Liver (tissue), 8 donors: ENCODE measurements at regions not wholly inside any gene's neighbourhood (a gene's known extent, or its start where the extent isn't known, plus 50 kb on each side); places are given as distances from the start of the nearest gene placed in this dataset.

Experiments
- DNase-seq: peaks from one replicate; pipeline ENCODE4 v3.0.0-alpha.2; 2017; ENCODE audit warnings: low spot score
- H3K27ac ChIP-seq, 2 donors: one replicate each; pipeline ENCODE4 v1.7.0; 2013; ENCODE audit warnings: inconsistent platforms in 2 of 2, low read length in 2 of 2, control low read depth in 1 of 2, low read depth in 1 of 2, mild to moderate bottlenecking in 1 of 2
- H3K27me3 ChIP-seq, 4 donors: one replicate each; pipeline versions ENCODE4 v1.6.1 to v1.7.0; 2013; ENCODE audit warnings: low read length in 3 of 4, inconsistent platforms in 1 of 4, mild to moderate bottlenecking in 1 of 4, moderate library complexity in 1 of 4; ENCODE audit not compliant: control insufficient read depth in 4 of 4, insufficient read depth in 4 of 4
- H3K36me3 ChIP-seq, 4 donors: one replicate each; pipeline versions ENCODE4 v1.6.1 to v1.7.0; 2013; ENCODE audit warnings: low read length in 3 of 4, mild to moderate bottlenecking in 3 of 4, low read depth in 1 of 4, moderate library complexity in 1 of 4; ENCODE audit not compliant: control insufficient read depth in 4 of 4, insufficient read depth in 3 of 4
- H3K4me1 ChIP-seq, 4 donors: one replicate each; pipeline versions ENCODE4 v1.6.1 to v1.7.0; 2013; ENCODE audit warnings: low read length in 3 of 4, mild to moderate bottlenecking in 3 of 4, moderate library complexity in 1 of 4; ENCODE audit not compliant: control insufficient read depth in 4 of 4, insufficient read depth in 4 of 4
- H3K4me3 ChIP-seq, 3 donors: one replicate each; pipeline versions ENCODE4 v1.6.1 to v1.7.0; 2013; ENCODE audit warnings: low read length in 3 of 3, control low read depth in 1 of 3, low read depth in 1 of 3, mild to moderate bottlenecking in 1 of 3
- H3K9ac ChIP-seq, 2 donors: one replicate each; pipeline ENCODE4 v1.7.0; 2013; ENCODE audit warnings: low read length in 2 of 2, mild to moderate bottlenecking in 2 of 2, moderate library complexity in 2 of 2, control low read depth in 1 of 2, low read depth in 1 of 2
- H3K9me3 ChIP-seq, 4 donors: one replicate each; pipeline versions ENCODE4 v1.6.1 to v1.7.0; 2013; ENCODE audit warnings: low read length in 3 of 4; ENCODE audit not compliant: control insufficient read depth in 4 of 4
- ATF3 ChIP-seq: IDR thresholded peaks from 2 replicates; pipeline ENCODE4 v1.6.1; 2016; ENCODE audit warnings: antibody characterized with exemption
- EGR1 ChIP-seq, 2 donors: IDR thresholded peaks; 2 replicates each; pipeline ENCODE4 v1.6.1; 2016 to 2018; ENCODE audit warnings: antibody characterized with exemption in 2 of 2, low read depth in 2 of 2
- FOXA2 ChIP-seq: IDR thresholded peaks from 2 replicates; pipeline ENCODE4 v1.6.1; 2016; ENCODE audit warnings: antibody characterized with exemption
- GABPA ChIP-seq, 2 donors: IDR thresholded peaks in 1 of 2; conservative IDR thresholded peaks in 1 of 2; 2 replicates each; pipeline ENCODE4 v1.6.1; 2016; ENCODE audit warnings: antibody characterized with exemption in 2 of 2, mild to moderate bottlenecking in 1 of 2, moderate library complexity in 1 of 2
- HNF4A ChIP-seq, 2 donors: conservative IDR thresholded peaks; 2 replicates each; pipeline ENCODE4 v1.6.1; 2016; ENCODE audit warnings: antibody characterized with exemption in 2 of 2, mild to moderate bottlenecking in 2 of 2
- HNF4G ChIP-seq: IDR thresholded peaks from 2 replicates; pipeline ENCODE4 v1.6.1; 2016; ENCODE audit warnings: antibody characterized with exemption
- JUND ChIP-seq, 2 donors: IDR thresholded peaks; 2 replicates each; pipeline ENCODE4 v1.6.1; 2016; ENCODE audit warnings: antibody characterized with exemption in 2 of 2
- NR2F2 ChIP-seq: IDR thresholded peaks from 2 replicates; pipeline ENCODE4 v1.6.1; 2016; ENCODE audit warnings: antibody characterized with exemption
- RAD21 ChIP-seq, 2 donors: IDR thresholded peaks; 2 replicates each; pipeline ENCODE4 v1.6.1; 2016; ENCODE audit warnings: antibody characterized with exemption in 2 of 2, mild to moderate bottlenecking in 2 of 2
- RXRA ChIP-seq, 2 donors: IDR thresholded peaks; 2 replicates each; pipeline ENCODE4 v1.6.1; 2017 to 2018; ENCODE audit warnings: antibody characterized with exemption in 2 of 2, mild to moderate bottlenecking in 1 of 2
- TAF1 ChIP-seq: conservative IDR thresholded peaks from 2 replicates; pipeline ENCODE4 v1.6.1; 2016; ENCODE audit warnings: antibody characterized with exemption, mild to moderate bottlenecking
- YY1 ChIP-seq: IDR thresholded peaks from 2 replicates; pipeline ENCODE4 v1.6.1; 2016; ENCODE audit warnings: antibody characterized with exemption, mild to moderate bottlenecking
- ZBTB33 ChIP-seq: IDR thresholded peaks from 2 replicates; pipeline ENCODE4 v1.6.1; 2016; ENCODE audit warnings: antibody characterized with exemption
- WGBS: extraction: QIAGEN DNeasy Blood & Tissue Kit; methylation state at CpG from one replicate; pipeline ENCODE4 v1.1.7; 2013; 5-methylcytosine and 5-hydroxymethylcytosine counted together
- TF ChIP-seq, protein P1 (sequence below): fragments of 150-350 bp; IDR thresholded peaks from 2 replicates; pipeline ENCODE4 v1.5.1; 2017; ENCODE audit warnings: improper control_type of control experiment, low read depth, low read length; ENCODE audit not compliant: missing input control
- donor health status: healthy.
- donor health status: healthy.
- donor health status: healthy.
- donor health status: healthy.
- donor health status: healthy.

- no peak overlapping the region for H3K9ac ChIP-seq
- 18% methylated on average over 2 of the region's 2 CpGs for WGBS
- no peak for DNase-seq
- H3K27me3 ChIP-seq, result no peaks in the 10 kb centered on the region
- H3K4me3 ChIP-seq, result no peak overlapping the region
- no peaks in the 10 kb centered on the region for H3K4me1 ChIP-seq
- no peak overlapping the region for H3K27ac ChIP-seq
- TF ChIP-seq RXRA (IDR thresholded peaks at IDR 0.05) (no peak), TAF1 (no peak), EGR1 (IDR thresholded peaks at IDR 0.05; ENCODE audit: low read depth in 2 of 2) (no peak), YY1 (no peak), HNF4A (conservative IDR thresholded peaks at IDR 0.05) (no peak), ZBTB33 (no peak), FOXA2 (no peak), JUND (IDR thresholded peaks at IDR 0.05) (no peak), HNF4G (no peak)
- H3K36me3 ChIP-seq, result no peaks in the 10 kb centered on the region
- H3K9me3 ChIP-seq, result peaks cover 0 to 3% (median 2%) of the 10 kb centered on the region in 4 donors
Measured at GRCh38 chr17:53454337-53454736, 368.4 kb upstream of the KIF2B start.

DNA sequence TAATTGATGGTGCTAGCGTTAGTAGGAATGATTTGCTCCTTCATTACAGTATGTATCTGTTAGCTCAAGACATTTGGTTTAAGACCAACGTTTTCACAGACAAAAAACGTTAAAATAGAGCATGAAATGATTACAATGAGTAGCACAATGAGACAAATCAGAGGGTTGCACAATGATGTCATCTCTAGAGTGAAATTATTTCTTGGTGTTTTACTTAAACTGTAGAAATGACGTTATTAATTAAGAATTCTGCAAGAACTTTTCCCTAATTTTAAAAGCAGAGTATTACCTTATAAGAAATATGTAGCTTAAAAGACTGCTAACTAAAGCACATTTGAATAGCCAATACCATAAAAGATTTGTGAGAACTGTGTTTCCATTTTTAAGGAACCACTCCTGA, 373.4 kb upstream of the KIF2B start:
- Histone ChIP-seq H3K27ac (no peak overlapping the region), H3K4me1 (no peaks in the 10 kb centered on the region), H3K27me3 (peaks cover 0 to 2% (median 0%) of the 10 kb centered on the region in 4 donors), H3K9ac (no peak overlapping the region), H3K9me3 (no peaks in the 10 kb centered on the region), H3K36me3 (no peaks in the 10 kb centered on the region), H3K4me3 (no peak overlapping the region)
- DNase-seq, result no peak
- 46% methylated on average over 4 of the region's 4 CpGs for WGBS
- TF ChIP-seq NR2F2 (no peak), RAD21 (IDR thresholded peaks at IDR 0.05) (no peak), TAF1 (no peak), GABPA (IDR thresholded peaks at IDR 0.05 in 1 of 2, conservative IDR thresholded peaks at IDR 0.05 in 1 of 2) (no peak)

DNA sequence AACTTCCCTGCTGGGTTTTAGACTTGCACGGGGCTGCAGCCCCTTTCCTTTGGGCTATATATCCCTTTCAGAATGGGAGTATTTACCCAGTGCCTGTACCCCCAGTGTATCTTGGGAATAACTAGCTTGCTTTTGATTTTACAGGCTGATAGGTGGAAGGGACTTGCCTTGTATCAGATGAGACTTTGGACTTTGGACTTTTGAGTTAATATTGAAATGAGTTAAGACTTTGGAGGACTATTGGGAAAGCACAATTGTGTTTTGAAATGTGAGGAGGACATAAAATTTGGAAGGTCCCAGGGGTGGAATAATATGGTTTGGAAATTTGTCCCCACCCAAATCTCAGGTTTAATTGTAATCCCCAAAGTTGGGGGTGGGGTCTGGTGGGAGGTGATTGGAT, 393.8 kb upstream of the KIF2B start:
- H3K36me3 ChIP-seq, result no peaks in the 10 kb centered on the region
- peaks cover 0 to 2% (median 0%) of the 10 kb centered on the region in 4 donors for H3K4me1 ChIP-seq
- no peak overlapping the region for H3K27ac ChIP-seq
- no peaks in the 10 kb centered on the region for H3K27me3 ChIP-seq
- WGBS, result 66% methylated on average over 1 of the region's 1 CpG
- DNase-seq, result no peak
- no peak overlapping the region for H3K9ac ChIP-seq
- no peak overlapping the region for H3K4me3 ChIP-seq
- peaks cover 0 to 6% (median 0%) of the 10 kb centered on the region in 4 donors for H3K9me3 ChIP-seq
- TF ChIP-seq, protein P1, sequence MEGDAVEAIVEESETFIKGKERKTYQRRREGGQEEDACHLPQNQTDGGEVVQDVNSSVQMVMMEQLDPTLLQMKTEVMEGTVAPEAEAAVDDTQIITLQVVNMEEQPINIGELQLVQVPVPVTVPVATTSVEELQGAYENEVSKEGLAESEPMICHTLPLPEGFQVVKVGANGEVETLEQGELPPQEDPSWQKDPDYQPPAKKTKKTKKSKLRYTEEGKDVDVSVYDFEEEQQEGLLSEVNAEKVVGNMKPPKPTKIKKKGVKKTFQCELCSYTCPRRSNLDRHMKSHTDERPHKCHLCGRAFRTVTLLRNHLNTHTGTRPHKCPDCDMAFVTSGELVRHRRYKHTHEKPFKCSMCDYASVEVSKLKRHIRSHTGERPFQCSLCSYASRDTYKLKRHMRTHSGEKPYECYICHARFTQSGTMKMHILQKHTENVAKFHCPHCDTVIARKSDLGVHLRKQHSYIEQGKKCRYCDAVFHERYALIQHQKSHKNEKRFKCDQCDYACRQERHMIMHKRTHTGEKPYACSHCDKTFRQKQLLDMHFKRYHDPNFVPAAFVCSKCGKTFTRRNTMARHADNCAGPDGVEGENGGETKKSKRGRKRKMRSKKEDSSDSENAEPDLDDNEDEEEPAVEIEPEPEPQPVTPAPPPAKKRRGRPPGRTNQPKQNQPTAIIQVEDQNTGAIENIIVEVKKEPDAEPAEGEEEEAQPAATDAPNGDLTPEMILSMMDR, result no peak
- TF ChIP-seq ATF3 (no peak), HNF4A (conservative IDR thresholded peaks at IDR 0.05) (peak; percentile 50 to 56)
